ENCODE measurements at regions not wholly inside any gene's neighbourhood (a gene's known extent, or its start where the extent isn't known, plus 50 kb on each side); places are given as distances from the start of the nearest gene placed in this dataset.

DNA sequence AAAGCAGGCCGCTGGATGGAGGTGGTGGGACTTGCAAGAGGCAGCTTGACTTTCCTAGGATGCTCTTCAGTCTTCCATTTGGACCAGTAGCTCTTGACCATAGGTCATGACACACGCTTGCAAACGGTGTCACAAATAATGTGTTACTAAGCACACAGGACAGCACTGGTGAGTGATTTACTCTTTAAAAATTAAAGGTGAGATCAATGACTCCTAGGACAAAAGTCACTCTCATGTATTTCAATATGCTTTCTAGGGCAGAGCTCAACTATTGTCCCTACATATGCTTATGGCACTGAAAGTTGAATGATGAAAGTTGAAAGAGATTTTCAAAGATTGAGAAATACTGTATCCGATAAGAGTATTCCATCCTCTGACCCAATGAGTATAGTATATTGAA lies 496.7 kb downstream of the EBF1 start:
- no peak overlapping the region for H3K9ac ChIP-seq (ENCODE audit: low read length)
- H3K9me3 ChIP-seq (ENCODE audit: low read length) = no peaks in the 10 kb centered on the region
- H3K4me2 ChIP-seq (ENCODE audit: low read length) = no peak overlapping the region
- no peaks in the 10 kb centered on the region for H3K79me2 ChIP-seq (ENCODE audit: low read length)
- H4K20me1 ChIP-seq (ENCODE audit: low read length) = no peaks in the 10 kb centered on the region
- TF ChIP-seq, protein P1, sequence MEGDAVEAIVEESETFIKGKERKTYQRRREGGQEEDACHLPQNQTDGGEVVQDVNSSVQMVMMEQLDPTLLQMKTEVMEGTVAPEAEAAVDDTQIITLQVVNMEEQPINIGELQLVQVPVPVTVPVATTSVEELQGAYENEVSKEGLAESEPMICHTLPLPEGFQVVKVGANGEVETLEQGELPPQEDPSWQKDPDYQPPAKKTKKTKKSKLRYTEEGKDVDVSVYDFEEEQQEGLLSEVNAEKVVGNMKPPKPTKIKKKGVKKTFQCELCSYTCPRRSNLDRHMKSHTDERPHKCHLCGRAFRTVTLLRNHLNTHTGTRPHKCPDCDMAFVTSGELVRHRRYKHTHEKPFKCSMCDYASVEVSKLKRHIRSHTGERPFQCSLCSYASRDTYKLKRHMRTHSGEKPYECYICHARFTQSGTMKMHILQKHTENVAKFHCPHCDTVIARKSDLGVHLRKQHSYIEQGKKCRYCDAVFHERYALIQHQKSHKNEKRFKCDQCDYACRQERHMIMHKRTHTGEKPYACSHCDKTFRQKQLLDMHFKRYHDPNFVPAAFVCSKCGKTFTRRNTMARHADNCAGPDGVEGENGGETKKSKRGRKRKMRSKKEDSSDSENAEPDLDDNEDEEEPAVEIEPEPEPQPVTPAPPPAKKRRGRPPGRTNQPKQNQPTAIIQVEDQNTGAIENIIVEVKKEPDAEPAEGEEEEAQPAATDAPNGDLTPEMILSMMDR (conservative IDR thresholded peaks at IDR 0.05; ENCODE audit: low read depth, low read length) = no peak
- TF ChIP-seq EZH2phosphoT487 (IDR thresholded peaks at IDR 0.05; ENCODE audit: borderline replicate concordance, low read length) = no peak
- no peak for TF ChIP-seq EZH2 (IDR thresholded peaks at IDR 0.05; ENCODE audit: low read length, unreplicated experiment)
- H3K27me3 ChIP-seq (ENCODE audit: low read length) = peaks cover 24% of the 10 kb centered on the region; the same call in 1 of the 2 replicates
- H2AFZ ChIP-seq (ENCODE audit: low read length) = no peak overlapping the region
- H3K36me3 ChIP-seq (ENCODE audit: low read depth, low read length) = no peaks in the 10 kb centered on the region
- intact Hi-C loops (cut with micrococcal nuclease) = no loop called here
- no peak overlapping the region for H3K4me3 ChIP-seq (ENCODE audit: low read length)
- ChIA-PET POLR2A (ENCODE audit: unreplicated experiment) (no interaction called here), CTCF (no interaction called here)
- H3F3A ChIP-seq (ENCODE audit: low read length, unreplicated experiment) = no peaks in the 10 kb centered on the region
- no peaks in the 10 kb centered on the region for H3K9me2 ChIP-seq (replicated peaks; ENCODE audit: low read length)
- DNase-seq = no peak
- no peak for ATAC-seq
- H3K27ac ChIP-seq (ENCODE audit: low read length) = no peak overlapping the region
- no peaks in the 10 kb centered on the region for H3K4me1 ChIP-seq (ENCODE audit: insufficient read depth, low read length)
- BruUV-seq (replicated peaks) = no TSS peak

- H3K27me3 ChIP-seq (ENCODE audit: low read length) = peaks cover 24% of the 10 kb centered on the region; the same call in 1 of the 2 replicates
- TF ChIP-seq, protein P1 (conservative IDR thresholded peaks at IDR 0.05; ENCODE audit: low read depth, low read length) = no peak
- no peak for TF ChIP-seq EZH2 (IDR thresholded peaks at IDR 0.05; ENCODE audit: low read length, unreplicated experiment)
- no peak for TF ChIP-seq EZH2phosphoT487 (IDR thresholded peaks at IDR 0.05; ENCODE audit: borderline replicate concordance, low read length)
- H3K4me3 ChIP-seq (ENCODE audit: low read length) = no peak overlapping the region
- no peak overlapping the region for H2AFZ ChIP-seq (ENCODE audit: low read length)
- no peak overlapping the region for H3K4me2 ChIP-seq (ENCODE audit: low read length)
- H4K20me1 ChIP-seq (ENCODE audit: low read length) = no peaks in the 10 kb centered on the region
- no peaks in the 10 kb centered on the region for H3K9me3 ChIP-seq (ENCODE audit: low read length)
- no peaks in the 10 kb centered on the region for H3K9me2 ChIP-seq (replicated peaks; ENCODE audit: low read length)
- no peak overlapping the region for H3K9ac ChIP-seq (ENCODE audit: low read length)
- POLR2A ChIA-PET (ENCODE audit: unreplicated experiment) = no interaction called here
- H3K36me3 ChIP-seq (ENCODE audit: low read depth, low read length) = no peaks in the 10 kb centered on the region
- H3K4me1 ChIP-seq (ENCODE audit: insufficient read depth, low read length) = no peaks in the 10 kb centered on the region
- H3K27ac ChIP-seq (ENCODE audit: low read length) = no peak overlapping the region
- BruUV-seq (replicated peaks) = no TSS peak
- no peaks in the 10 kb centered on the region for H3K79me2 ChIP-seq (ENCODE audit: low read length)
- ATAC-seq (no peak), DNase-seq (no peak)
- intact Hi-C loops (cut with micrococcal nuclease) = no loop called here
- no peaks in the 10 kb centered on the region for H3F3A ChIP-seq (ENCODE audit: low read length, unreplicated experiment)
- CTCF ChIA-PET = no interaction called here
These were observed 498.6 kb downstream of the EBF1 start for GRCh38 chr5:158601118-158601517.

GRCh38 chr5:158600679-158601078 lies 499.0 kb downstream of the EBF1 start:
- Histone ChIP-seq H3K9me2 (replicated peaks; ENCODE audit: low read length) (no peaks in the 10 kb centered on the region), H3K9ac (ENCODE audit: low read length) (no peak overlapping the region), H3K79me2 (ENCODE audit: low read length) (no peaks in the 10 kb centered on the region), H3K27ac (ENCODE audit: low read length) (no peak overlapping the region), H3K27me3 (ENCODE audit: low read length) (peaks cover 24% of the 10 kb centered on the region; the same call in 1 of the 2 replicates), H3F3A (ENCODE audit: low read length, unreplicated experiment) (no peaks in the 10 kb centered on the region), H2AFZ (ENCODE audit: low read length) (no peak overlapping the region), H3K36me3 (ENCODE audit: low read depth, low read length) (no peaks in the 10 kb centered on the region), H3K4me1 (ENCODE audit: insufficient read depth, low read length) (no peaks in the 10 kb centered on the region), H3K4me2 (ENCODE audit: low read length) (no peak overlapping the region), H4K20me1 (ENCODE audit: low read length) (no peaks in the 10 kb centered on the region), H3K9me3 (ENCODE audit: low read length) (no peaks in the 10 kb centered on the region), H3K4me3 (ENCODE audit: low read length) (no peak overlapping the region)
- ChIA-PET CTCF (no interaction called here), POLR2A (ENCODE audit: unreplicated experiment) (no interaction called here)
- no peak for ATAC-seq
- TF ChIP-seq EZH2 (IDR thresholded peaks at IDR 0.05; ENCODE audit: low read length, unreplicated experiment) = no peak
- TF ChIP-seq EZH2phosphoT487 (IDR thresholded peaks at IDR 0.05; ENCODE audit: borderline replicate concordance, low read length) = no peak
- TF ChIP-seq, protein P1 (conservative IDR thresholded peaks at IDR 0.05; ENCODE audit: low read depth, low read length) = no peak
- DNase-seq = no peak
- intact Hi-C loops (cut with micrococcal nuclease) = no loop called here
- BruUV-seq (replicated peaks) = no TSS peak

All from PC-3 (cell line).